GM12875 (cell line): ENCODE measurements at regions not wholly inside any gene's neighbourhood (a gene's known extent, or its start where the extent isn't known, plus 50 kb on each side); places are given as distances from the start of the nearest gene placed in this dataset.
"Not testable (repeated sequence)": the region's sequence is repeated elsewhere in the genome, so short reads cannot be mapped to it uniquely, and the experiment has no call there.

Experiments
- H3K4me3 ChIP-seq: one replicate; pipeline ENCODE4 v1.5.1; 2011; ENCODE audit warnings: low read depth, low read length, control low read depth
- TF ChIP-seq, protein P1 (sequence below): IDR thresholded peaks from 2 replicates; pipeline ENCODE4 v1.5.1; 2011; ENCODE audit warnings: low read depth, mild to moderate bottlenecking, control low read depth, inconsistent platforms, low read length, moderate library complexity, borderline replicate concordance; ENCODE audit not compliant: insufficient read depth

DNA sequence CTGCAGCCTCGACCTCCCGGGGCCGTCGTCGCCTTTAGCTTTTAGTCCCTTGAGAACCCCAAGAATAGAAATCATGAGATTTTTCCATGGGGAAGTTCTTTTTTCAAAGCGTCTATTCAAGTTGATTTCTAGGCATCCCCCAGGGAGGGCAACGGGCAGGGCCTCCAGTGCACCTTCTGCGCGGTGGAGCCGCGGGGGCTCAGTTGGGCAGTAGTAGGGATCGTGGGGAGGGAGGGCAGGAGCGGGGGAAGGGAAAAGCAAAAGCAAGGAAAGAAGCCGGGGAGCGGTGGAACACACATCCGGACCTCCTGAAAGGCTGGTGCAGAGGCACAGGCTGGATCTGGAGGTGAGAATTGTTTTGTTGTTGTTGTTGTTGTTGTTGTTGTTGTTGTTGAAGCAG is 103.4 kb downstream of the PPIAL4G start:
- H3K4me3 ChIP-seq = no peak overlapping the region
- TF ChIP-seq, protein P1, sequence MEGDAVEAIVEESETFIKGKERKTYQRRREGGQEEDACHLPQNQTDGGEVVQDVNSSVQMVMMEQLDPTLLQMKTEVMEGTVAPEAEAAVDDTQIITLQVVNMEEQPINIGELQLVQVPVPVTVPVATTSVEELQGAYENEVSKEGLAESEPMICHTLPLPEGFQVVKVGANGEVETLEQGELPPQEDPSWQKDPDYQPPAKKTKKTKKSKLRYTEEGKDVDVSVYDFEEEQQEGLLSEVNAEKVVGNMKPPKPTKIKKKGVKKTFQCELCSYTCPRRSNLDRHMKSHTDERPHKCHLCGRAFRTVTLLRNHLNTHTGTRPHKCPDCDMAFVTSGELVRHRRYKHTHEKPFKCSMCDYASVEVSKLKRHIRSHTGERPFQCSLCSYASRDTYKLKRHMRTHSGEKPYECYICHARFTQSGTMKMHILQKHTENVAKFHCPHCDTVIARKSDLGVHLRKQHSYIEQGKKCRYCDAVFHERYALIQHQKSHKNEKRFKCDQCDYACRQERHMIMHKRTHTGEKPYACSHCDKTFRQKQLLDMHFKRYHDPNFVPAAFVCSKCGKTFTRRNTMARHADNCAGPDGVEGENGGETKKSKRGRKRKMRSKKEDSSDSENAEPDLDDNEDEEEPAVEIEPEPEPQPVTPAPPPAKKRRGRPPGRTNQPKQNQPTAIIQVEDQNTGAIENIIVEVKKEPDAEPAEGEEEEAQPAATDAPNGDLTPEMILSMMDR = no peak

DNA sequence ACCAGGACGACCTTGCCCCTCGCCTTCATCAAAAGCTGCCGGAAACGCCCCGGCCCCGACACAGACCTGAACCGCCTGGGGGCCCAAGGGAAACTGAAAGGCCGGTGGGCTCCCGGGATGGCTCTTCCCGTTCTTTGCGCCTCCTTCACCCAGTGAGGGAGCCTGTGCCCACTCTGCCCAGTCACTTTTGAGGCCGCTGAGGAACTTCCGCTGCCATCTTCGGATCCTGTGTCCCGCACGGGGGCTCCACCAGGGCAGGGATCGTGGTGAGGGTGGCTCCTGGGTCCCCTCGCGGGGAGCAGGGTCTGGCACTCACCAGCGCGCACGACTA is 104.0 kb downstream of the PPIAL4G start:
- TF ChIP-seq, protein P1 = no peak
- H3K4me3 ChIP-seq = no peak overlapping the region

DNA sequence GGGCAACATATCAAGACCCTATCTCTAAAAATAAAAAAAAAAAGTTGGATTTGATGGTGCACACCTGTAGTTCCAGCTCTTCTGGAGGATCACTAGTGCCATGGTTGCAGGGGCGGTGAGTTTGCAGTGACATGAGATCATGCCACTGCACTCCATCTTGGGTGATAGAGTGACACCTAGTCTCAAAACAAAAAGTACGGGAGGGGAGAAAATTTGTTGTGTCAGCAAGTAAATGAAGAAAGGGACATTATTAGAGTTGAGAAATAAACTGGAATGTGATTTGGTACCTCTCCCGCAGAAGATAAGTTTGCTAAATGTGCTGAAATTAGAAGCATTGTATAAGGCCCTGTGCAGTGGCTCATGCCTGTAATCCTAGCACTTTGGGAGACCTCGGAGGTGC is 105.1 kb downstream of the PPIAL4G start:
- H3K4me3 ChIP-seq = not testable (repeated sequence)

DNA sequence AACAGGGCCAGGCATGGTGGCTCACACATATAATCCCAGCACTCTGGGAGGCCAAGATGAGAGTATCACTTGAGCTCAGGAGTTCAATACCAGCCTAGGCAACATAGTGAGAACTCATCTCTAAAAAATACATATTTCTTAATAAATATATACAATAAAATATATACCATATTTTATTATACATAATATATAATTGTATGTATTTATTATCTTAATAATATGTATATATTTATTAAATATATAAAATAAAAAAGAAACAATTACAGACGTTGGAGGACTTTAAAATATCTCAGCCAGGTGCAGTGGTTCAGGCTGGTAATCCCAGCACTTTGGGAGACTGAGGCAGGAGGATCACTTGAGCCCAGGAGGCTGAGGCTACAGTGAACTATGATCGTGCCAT is 106.1 kb downstream of the PPIAL4G start:
- H3K4me3 ChIP-seq = not testable (repeated sequence)

DNA sequence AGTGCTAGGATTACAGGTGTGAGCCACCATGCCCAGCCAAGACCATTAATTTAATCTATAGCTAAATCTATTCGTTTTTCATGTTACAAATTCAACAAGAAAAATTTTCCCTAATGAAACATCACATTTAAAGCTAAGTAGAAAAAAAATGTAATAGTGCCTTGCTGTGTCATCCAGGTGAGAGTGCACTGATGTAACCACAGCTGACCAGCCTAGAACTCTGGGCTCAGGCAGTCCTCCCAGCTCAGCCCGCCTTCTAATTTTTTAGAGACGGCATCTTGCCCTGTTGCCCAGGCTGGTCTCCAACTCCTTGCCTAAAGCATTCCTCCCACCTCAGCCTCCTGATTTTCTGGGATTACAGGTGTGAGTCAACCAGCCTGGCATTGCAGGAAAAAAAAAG is 109.0 kb downstream of the PPIAL4G start:
- H3K4me3 ChIP-seq = no peak overlapping the region
- TF ChIP-seq, protein P1 = no peak

DNA sequence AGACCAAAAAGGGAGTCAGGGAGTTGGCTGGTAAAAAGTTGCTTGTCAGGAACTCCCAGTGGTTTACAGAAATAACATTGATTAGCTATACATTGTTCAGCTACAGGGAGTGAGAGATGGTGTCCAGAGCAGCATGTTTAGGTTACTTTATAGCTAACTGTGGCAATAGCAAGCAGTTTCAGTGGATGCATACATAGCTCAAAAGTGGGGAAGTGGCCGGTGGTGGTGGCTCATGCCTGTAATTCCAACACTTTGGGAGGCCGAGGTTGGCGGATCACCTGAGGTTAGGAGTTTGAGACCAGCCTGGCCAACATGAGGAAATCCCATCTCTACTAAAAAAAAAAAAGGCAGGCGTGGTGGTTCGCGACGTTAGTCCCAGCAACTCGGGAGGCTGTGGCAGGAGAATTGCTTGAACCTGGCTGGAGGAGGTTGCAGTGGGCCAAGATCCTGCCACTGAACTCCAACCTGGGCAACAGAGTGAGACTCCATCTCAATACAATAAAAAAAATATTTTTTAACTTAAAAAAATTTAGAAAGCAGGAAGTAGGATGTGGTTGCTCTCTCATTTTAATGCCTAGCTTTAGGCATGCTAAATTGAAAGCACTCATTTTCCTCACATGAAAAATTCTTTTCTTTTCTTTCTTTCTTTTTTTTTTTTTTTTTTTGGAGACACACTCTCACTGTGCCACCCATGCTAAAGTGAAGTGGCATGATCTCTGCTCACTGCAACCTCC is 109.7 kb downstream of the PPIAL4G start:
- TF ChIP-seq, protein P1 = no peak
- H3K4me3 ChIP-seq = no peak overlapping the region

DNA sequence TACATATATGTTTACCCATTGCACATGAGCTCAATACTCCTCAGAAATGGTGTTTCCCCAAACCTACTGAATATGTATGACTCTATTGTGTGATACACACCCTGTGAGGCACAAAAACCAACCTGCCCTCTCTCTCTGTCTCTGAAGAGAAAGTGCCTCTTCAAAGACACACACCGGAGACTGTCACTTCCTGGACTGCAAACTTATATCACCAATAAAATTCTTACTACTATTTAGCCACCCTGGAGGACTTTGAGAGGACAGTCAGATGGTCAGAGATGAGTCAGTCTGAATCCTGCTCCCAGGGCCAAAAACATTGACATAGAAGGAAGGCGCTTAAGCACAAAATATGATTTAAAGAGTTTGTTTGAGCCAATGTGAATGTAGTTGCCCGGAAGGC is 110.4 kb downstream of the PPIAL4G start:
- no peak overlapping the region for H3K4me3 ChIP-seq
- TF ChIP-seq, protein P1 = no peak

DNA sequence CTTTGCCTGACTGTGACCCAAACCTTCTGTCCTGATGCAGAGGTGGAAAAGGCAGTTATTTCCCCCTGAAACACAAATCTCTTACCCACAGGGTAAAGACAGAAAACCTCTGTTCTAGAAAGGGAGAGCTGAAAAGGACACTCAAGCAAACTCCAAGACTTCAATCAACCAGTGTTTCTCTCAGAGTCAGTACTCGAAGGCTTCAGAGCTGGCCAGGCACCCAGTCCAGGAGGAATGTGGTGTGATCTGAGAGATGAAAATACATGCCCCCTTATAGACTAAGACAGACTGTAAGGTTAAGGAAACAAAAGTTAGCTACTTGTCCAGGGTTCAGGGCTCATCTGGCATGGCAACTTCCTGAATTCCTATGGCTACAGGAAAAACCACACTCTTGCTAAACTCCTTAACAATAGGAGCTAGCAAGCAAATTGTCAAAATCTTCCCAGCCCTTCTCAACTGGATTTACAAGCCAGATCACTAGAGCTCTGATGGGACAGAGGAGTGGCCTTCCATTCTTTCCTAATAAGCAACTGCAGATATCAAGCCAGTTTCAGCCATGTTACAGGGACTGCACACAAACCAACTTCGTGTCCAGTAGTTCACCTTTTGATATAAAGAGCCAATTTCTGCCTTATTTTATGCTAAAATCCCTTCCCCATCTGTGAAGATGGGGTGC is 110.9 kb downstream of the PPIAL4G start:
- H3K4me3 ChIP-seq = not testable (repeated sequence)

DNA sequence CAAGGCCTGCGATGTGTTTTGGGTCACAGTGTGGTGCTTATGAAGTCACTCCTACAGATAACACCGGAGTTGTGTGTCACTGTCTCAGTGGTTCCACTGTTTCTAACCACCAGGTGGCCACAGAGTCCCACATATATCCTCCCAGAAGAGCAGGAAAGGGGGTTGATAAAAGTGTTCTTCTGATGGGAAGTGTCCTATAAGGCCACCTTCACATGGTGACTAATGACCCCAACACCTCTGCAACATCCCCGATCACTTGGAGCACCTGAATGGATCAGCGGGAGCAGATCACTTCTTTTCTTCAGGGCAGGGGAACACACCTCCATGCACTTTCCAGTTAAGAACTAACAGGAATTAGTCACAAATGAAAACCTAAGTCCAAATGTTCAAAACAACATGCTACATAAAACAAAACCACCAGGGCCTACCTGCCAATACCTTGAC is 111.5 kb downstream of the PPIAL4G start:
- TF ChIP-seq, protein P1 = peak; percentile 51; the same call in 1 of the 2 replicates
- H3K4me3 ChIP-seq = not testable (repeated sequence)

DNA sequence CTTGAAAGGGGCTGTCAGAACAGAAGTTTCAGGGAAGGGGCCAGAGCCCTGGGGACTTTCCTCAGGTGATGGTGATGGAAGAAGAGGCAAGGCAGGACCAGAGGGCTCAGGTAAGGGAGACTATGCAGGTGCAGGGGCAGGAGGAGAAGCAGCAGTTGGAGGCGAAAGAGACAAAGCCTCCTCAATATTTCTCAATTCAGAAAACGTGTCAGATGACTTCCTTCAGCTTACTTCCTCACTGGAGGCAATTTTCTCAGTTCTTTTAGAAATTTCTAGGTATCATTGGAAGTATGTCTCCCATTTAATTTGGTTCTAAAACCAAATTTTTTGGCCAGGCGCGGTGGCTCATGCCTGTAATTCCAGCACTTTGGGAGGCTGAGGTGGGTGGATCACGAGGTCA is 112.4 kb downstream of the PPIAL4G start:
- H3K4me3 ChIP-seq = not testable (repeated sequence)
